Kidney (tissue), 13 donors: ENCODE measurements at regions not wholly inside any gene's neighbourhood (a gene's known extent, or its start where the extent isn't known, plus 50 kb on each side); places are given as distances from the start of the nearest gene placed in this dataset.

Experiments
- DNase-seq, 5 donors: peaks; one replicate each; pipeline ENCODE4 v3.0.0-alpha.2; 2013 to 2020
- FAIRE-seq: peaks from 2 replicates; lab custom pipeline; 2012; peaks lifted over from hg19 to GRCh38; lab: Jason Lieb, UNC
- H3K27ac ChIP-seq, 2 donors: one replicate each; pipeline ENCODE4 v1.7.0; 2013; ENCODE audit warnings: low read depth in 2 of 2, low read length in 2 of 2, inconsistent platforms in 1 of 2
- H3K27me3 ChIP-seq: one replicate; pipeline ENCODE4 v1.7.1; 2013; ENCODE audit warnings: low read length, inconsistent platforms; ENCODE audit not compliant: control insufficient read depth, insufficient read depth
- H3K36me3 ChIP-seq, 3 donors: one replicate each; pipeline versions ENCODE4 v1.7.0 to v1.7.1; 2013; ENCODE audit warnings: low read length in 3 of 3, control low read depth in 1 of 3, inconsistent platforms in 1 of 3; ENCODE audit not compliant: insufficient read depth in 3 of 3, control insufficient read depth in 2 of 3
- H3K4me1 ChIP-seq, 3 donors: one replicate each; pipeline versions ENCODE4 v1.7.0 to v1.7.1; 2013; ENCODE audit warnings: low read length in 3 of 3, inconsistent platforms in 1 of 3, low read depth in 1 of 3; ENCODE audit not compliant: control insufficient read depth in 2 of 3, insufficient read depth in 2 of 3
- H3K4me3 ChIP-seq, 3 donors: one replicate each; pipeline versions ENCODE4 v1.7.0 to v1.8.1; 2013; ENCODE audit warnings: low read length in 3 of 3, control low read depth in 1 of 3, inconsistent platforms in 1 of 3
- H3K9ac ChIP-seq, 3 donors: one replicate each; pipeline versions ENCODE4 v1.7.0 to v1.7.1; 2013; ENCODE audit warnings: low read length in 3 of 3, control low read depth in 1 of 3, inconsistent platforms in 1 of 3
- H3K9me3 ChIP-seq, 3 donors: one replicate each; pipeline versions ENCODE4 v1.7.0 to v1.7.1; 2013; ENCODE audit warnings: low read length in 3 of 3, control low read depth in 1 of 3, inconsistent platforms in 1 of 3; ENCODE audit not compliant: control insufficient read depth in 2 of 3, insufficient read depth in 1 of 3
- CTCF ChIP-seq: IDR thresholded peaks from 3 replicates; pipeline ENCODE4 v1.5.1; 2012; ENCODE audit warnings: mild to moderate bottlenecking, moderate library complexity, borderline replicate concordance; ENCODE audit not compliant: insufficient read depth; ENCODE audit errors: extremely low read depth
- intact Hi-C: fragments of 100-400 bp; cut with DNase I; formaldehyde crosslinking; loops from one replicate; pipeline ENCODE4 v1.11.1; 2022
- donor health status: control.
- donor health status: control.
- donor health status: control.
- donor health status: control.
- donor health status: control.
- donor health status: DM: yes; HTN: yes; CAD: no.
- donor health status: Normal renal cell carcinoma (clear cell type).

- intact Hi-C loops: no loop called here
Measured at GRCh38 chr17:77346765-77347164, 206.0 kb downstream of the SEC14L1 start.

GRCh38 chr17:77347544-77347943 is 206.8 kb downstream of the SEC14L1 start:
- peaks cover 0 to 12% (median 11%) of the 10 kb centered on the region in 3 donors for H3K4me1 ChIP-seq
- intact Hi-C loops: no loop called here
- no peaks in the 10 kb centered on the region for H3K27me3 ChIP-seq
- FAIRE-seq (no peak), DNase-seq (no peak)
- no peak overlapping the region for H3K9ac ChIP-seq
- H3K36me3 ChIP-seq: no peaks in the 10 kb centered on the region
- H3K27ac ChIP-seq: no peak overlapping the region
- H3K4me3 ChIP-seq: no peak overlapping the region
- TF ChIP-seq CTCF: no peak
- H3K9me3 ChIP-seq: no peaks in the 10 kb centered on the region

More at GRCh38 chr17:77346765-77347164, 206.0 kb downstream of the SEC14L1 start:
- Histone ChIP-seq H3K4me1 (peaks cover 0 to 14% (median 11%) of the 10 kb centered on the region in 3 donors), H3K36me3 (no peaks in the 10 kb centered on the region), H3K27me3 (no peaks in the 10 kb centered on the region), H3K27ac (no peak overlapping the region), H3K9me3 (no peaks in the 10 kb centered on the region), H3K9ac (no peak overlapping the region), H3K4me3 (no peak overlapping the region)
- DNase-seq: no peak
- FAIRE-seq: no peak
- no peak for TF ChIP-seq CTCF

- DNase-seq: peak in 3 of 5 donors; percentile 40 to 77 (median 52)
Measured at GRCh38 chr17:77349976-77350830, 209.4 kb downstream of the SEC14L1 start.

More at GRCh38 chr17:77349976-77350830, 209.4 kb downstream of the SEC14L1 start:
- intact Hi-C loops: no loop called here
- H3K4me3 ChIP-seq: no peak overlapping the region
- peak overlapping the region in 1 of 2 donors; percentile 1 for H3K27ac ChIP-seq
- H3K36me3 ChIP-seq: no peaks in the 10 kb centered on the region
- TF ChIP-seq CTCF: no peak
- no peaks in the 10 kb centered on the region for H3K27me3 ChIP-seq
- no peaks in the 10 kb centered on the region for H3K9me3 ChIP-seq
- peak overlapping the region in 1 of 3 donors; percentile 35 for H3K9ac ChIP-seq
- FAIRE-seq: no peak
- peaks cover 0 to 25% (median 16%) of the 10 kb centered on the region in 3 donors for H3K4me1 ChIP-seq
